H54 (cell line): ENCODE measurements at regions not wholly inside any gene's neighbourhood (a gene's known extent, or its start where the extent isn't known, plus 50 kb on each side); places are given as distances from the start of the nearest gene placed in this dataset.

Experiments
- DNase-seq: peaks from one replicate; pipeline ENCODE4 v3.0.0; 2011; ENCODE audit warnings: low spot score, mixed read lengths; ENCODE audit not compliant: insufficient read length
- FAIRE-seq: peaks from 3 replicates; lab custom pipeline; 2011; peaks lifted over from hg19 to GRCh38; lab: Jason Lieb, UNC
- POLR2A ChIP-seq: IDR thresholded peaks from 2 replicates; pipeline ENCODE4 v1.6.1; 2011; ENCODE audit warnings: low read depth, mild to moderate bottlenecking, low read length

GRCh38 chr16:74094514-74094913 lies 202.1 kb upstream of the PSMD7 start:
- no peak for TF ChIP-seq POLR2A
- DNase-seq = no peak
- FAIRE-seq = no peak

GRCh38 chr16:74092336-74092735 lies 204.3 kb upstream of the PSMD7 start:
- FAIRE-seq (no peak), DNase-seq (no peak)
- no peak for TF ChIP-seq POLR2A

- no peak for TF ChIP-seq POLR2A
- DNase-seq = no peak
- no peak for FAIRE-seq
These were observed 205.7 kb upstream of the PSMD7 start for GRCh38 chr16:74090871-74091270.

GRCh38 chr16:74083541-74083940 lies 213.1 kb upstream of the PSMD7 start:
- DNase-seq = no peak
- no peak for FAIRE-seq
- TF ChIP-seq POLR2A = no peak

- no peak for TF ChIP-seq POLR2A
- no peak for DNase-seq
- FAIRE-seq = no peak
These were observed 216.3 kb upstream of the PSMD7 start for GRCh38 chr16:74080311-74080710.

- FAIRE-seq (no peak), DNase-seq (no peak)
- no peak for TF ChIP-seq POLR2A
These were observed 217.4 kb upstream of the PSMD7 start for GRCh38 chr16:74079232-74079586.

GRCh38 chr16:74078511-74079231 lies 217.9 kb upstream of the PSMD7 start:
- DNase-seq (no peak), FAIRE-seq (no peak)
- TF ChIP-seq POLR2A = no peak

- FAIRE-seq (no peak), DNase-seq (no peak)
These were observed 220.0 kb upstream of the PSMD7 start for GRCh38 chr16:74076568-74076967.

GRCh38 chr16:74075393-74075792 lies 221.2 kb upstream of the PSMD7 start:
- TF ChIP-seq POLR2A = no peak
- FAIRE-seq = no peak
- DNase-seq = no peak

More at GRCh38 chr16:74076568-74076967, 220.0 kb upstream of the PSMD7 start:
- TF ChIP-seq POLR2A = no peak

GRCh38 chr16:74073456-74073855 lies 223.2 kb upstream of the PSMD7 start:
- FAIRE-seq (no peak), DNase-seq (no peak)
- TF ChIP-seq POLR2A = no peak

- no peak for FAIRE-seq
- no peak for TF ChIP-seq POLR2A
- DNase-seq = no peak
These were observed 224.5 kb upstream of the PSMD7 start for GRCh38 chr16:74071996-74072535.

- no peak for FAIRE-seq
- no peak for TF ChIP-seq POLR2A
- no peak for DNase-seq
These were observed 226.4 kb upstream of the PSMD7 start for GRCh38 chr16:74070237-74070636.

GRCh38 chr16:74064120-74064735 lies 232.4 kb upstream of the PSMD7 start:
- no peak for DNase-seq
- no peak for TF ChIP-seq POLR2A
- no peak for FAIRE-seq

GRCh38 chr16:74053826-74054225 lies 242.8 kb upstream of the PSMD7 start:
- DNase-seq = no peak
- no peak for FAIRE-seq
- TF ChIP-seq POLR2A = no peak

- no peak for TF ChIP-seq POLR2A
- no peak for FAIRE-seq
These were observed 243.3 kb upstream of the PSMD7 start for GRCh38 chr16:74053312-74053711.

More at GRCh38 chr16:74053312-74053711, 243.3 kb upstream of the PSMD7 start:
- DNase-seq = no peak
